HepG2 (cell line): ENCODE measurements at regions not wholly inside any gene's neighbourhood (a gene's known extent, or its start where the extent isn't known, plus 50 kb on each side); places are given as distances from the start of the nearest gene placed in this dataset.

Experiments
- FOXK1 ChIP-seq: sonication (generic); formaldehyde crosslinking; IDR thresholded peaks from 2 replicates; pipeline ENCODE4 v1.4.0; 2020; ENCODE audit warnings: low read depth, missing genetic modification reagents, borderline replicate concordance
- GATAD1 ChIP-seq: IDR thresholded peaks from 2 replicates; pipeline ENCODE4 v1.6.1; 2016; ENCODE audit warnings: missing genetic modification reagents, missing compliant biosample characterization
- NR3C1 ChIP-seq: sonication (generic); formaldehyde crosslinking; IDR thresholded peaks from 2 replicates; pipeline ENCODE4 v1.4.0; 2020; ENCODE audit warnings: missing genetic modification reagents
- POLR2A ChIP-seq, 2 experiments: IDR thresholded peaks; 2 replicates each; pipeline ENCODE4 v1.6.1; 2011; ENCODE audit warnings: low read depth in 2 of 2, low read length in 2 of 2, mild to moderate bottlenecking in 1 of 2, moderate library complexity in 1 of 2; ENCODE audit not compliant: insufficient read depth in 1 of 2
- YY1 ChIP-seq: IDR thresholded peaks from 2 replicates; pipeline ENCODE4 v1.6.1; 2011; ENCODE audit warnings: low read length, low read depth, moderate library complexity, mild to moderate bottlenecking; ENCODE audit not compliant: insufficient read depth, insufficient replicate concordance
- ZFP91 ChIP-seq: sonication (generic); formaldehyde crosslinking; IDR thresholded peaks from 2 replicates; pipeline ENCODE4 v1.9.0; 2022; ENCODE audit warnings: missing genetic modification reagents, mild to moderate bottlenecking, borderline replicate concordance
- TF ChIP-seq, protein P1 (sequence below): sonication (generic); formaldehyde crosslinking; IDR thresholded peaks from 2 replicates; pipeline ENCODE4 v1.5.0; 2020; ENCODE audit warnings: mild to moderate bottlenecking, missing genetic modification reagents, moderate library complexity

GRCh38 chr14:27012641-27013040 lies 414.8 kb upstream of the NOVA1 start:
- TF ChIP-seq ZFP91 (CRISPR knock-in tag) (no peak), NR3C1 (CRISPR knock-in tag) (no peak), YY1 (no peak), GATAD1 (CRISPR knock-in tag) (no peak), FOXK1 (CRISPR knock-in tag) (no peak), POLR2A (IDR thresholded peaks at IDR 0.05; ENCODE audit: insufficient read depth in 1 of 2, low read depth in 2 of 2, low read length in 2 of 2) (no peak)
- TF ChIP-seq, protein P1, sequence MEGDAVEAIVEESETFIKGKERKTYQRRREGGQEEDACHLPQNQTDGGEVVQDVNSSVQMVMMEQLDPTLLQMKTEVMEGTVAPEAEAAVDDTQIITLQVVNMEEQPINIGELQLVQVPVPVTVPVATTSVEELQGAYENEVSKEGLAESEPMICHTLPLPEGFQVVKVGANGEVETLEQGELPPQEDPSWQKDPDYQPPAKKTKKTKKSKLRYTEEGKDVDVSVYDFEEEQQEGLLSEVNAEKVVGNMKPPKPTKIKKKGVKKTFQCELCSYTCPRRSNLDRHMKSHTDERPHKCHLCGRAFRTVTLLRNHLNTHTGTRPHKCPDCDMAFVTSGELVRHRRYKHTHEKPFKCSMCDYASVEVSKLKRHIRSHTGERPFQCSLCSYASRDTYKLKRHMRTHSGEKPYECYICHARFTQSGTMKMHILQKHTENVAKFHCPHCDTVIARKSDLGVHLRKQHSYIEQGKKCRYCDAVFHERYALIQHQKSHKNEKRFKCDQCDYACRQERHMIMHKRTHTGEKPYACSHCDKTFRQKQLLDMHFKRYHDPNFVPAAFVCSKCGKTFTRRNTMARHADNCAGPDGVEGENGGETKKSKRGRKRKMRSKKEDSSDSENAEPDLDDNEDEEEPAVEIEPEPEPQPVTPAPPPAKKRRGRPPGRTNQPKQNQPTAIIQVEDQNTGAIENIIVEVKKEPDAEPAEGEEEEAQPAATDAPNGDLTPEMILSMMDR, result no peak
